ENCODE measurements at regions not wholly inside any gene's neighbourhood (a gene's known extent, or its start where the extent isn't known, plus 50 kb on each side); places are given as distances from the start of the nearest gene placed in this dataset.

DNA sequence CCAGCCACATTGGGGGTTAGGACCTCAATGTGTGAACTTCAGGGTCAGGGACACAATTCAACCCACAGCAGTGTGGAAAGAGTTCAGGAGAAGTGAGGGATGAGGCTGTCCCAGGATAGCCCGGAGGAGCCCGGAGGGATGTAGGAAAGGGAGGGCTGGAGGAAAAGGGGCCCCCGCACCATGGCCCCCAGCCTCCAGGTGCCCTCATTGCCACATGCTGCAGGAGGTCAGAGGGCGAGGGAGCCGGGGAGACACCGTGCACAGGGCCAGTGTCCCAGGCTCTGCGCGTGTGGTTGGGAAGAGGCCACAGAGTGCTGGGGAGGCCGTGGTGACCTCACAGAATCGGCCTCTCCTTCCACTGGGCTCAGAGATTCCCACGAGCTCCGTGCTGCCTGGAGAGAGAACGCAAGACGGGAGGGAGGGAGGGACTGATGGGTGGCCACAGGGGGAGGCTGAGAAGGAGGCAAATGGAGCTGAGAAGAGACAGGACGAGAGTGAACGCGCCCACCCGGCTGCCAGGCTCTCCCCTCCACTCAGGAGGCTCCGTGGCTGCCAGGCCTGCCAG is 215.1 kb downstream of the DLL1 start (continued):
- TF ChIP-seq, protein P1, sequence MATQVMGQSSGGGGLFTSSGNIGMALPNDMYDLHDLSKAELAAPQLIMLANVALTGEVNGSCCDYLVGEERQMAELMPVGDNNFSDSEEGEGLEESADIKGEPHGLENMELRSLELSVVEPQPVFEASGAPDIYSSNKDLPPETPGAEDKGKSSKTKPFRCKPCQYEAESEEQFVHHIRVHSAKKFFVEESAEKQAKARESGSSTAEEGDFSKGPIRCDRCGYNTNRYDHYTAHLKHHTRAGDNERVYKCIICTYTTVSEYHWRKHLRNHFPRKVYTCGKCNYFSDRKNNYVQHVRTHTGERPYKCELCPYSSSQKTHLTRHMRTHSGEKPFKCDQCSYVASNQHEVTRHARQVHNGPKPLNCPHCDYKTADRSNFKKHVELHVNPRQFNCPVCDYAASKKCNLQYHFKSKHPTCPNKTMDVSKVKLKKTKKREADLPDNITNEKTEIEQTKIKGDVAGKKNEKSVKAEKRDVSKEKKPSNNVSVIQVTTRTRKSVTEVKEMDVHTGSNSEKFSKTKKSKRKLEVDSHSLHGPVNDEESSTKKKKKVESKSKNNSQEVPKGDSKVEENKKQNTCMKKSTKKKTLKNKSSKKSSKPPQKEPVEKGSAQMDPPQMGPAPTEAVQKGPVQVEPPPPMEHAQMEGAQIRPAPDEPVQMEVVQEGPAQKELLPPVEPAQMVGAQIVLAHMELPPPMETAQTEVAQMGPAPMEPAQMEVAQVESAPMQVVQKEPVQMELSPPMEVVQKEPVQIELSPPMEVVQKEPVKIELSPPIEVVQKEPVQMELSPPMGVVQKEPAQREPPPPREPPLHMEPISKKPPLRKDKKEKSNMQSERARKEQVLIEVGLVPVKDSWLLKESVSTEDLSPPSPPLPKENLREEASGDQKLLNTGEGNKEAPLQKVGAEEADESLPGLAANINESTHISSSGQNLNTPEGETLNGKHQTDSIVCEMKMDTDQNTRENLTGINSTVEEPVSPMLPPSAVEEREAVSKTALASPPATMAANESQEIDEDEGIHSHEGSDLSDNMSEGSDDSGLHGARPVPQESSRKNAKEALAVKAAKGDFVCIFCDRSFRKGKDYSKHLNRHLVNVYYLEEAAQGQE (IDR thresholded peaks at IDR 0.05; ENCODE audit: unreplicated experiment): no peak

DNA sequence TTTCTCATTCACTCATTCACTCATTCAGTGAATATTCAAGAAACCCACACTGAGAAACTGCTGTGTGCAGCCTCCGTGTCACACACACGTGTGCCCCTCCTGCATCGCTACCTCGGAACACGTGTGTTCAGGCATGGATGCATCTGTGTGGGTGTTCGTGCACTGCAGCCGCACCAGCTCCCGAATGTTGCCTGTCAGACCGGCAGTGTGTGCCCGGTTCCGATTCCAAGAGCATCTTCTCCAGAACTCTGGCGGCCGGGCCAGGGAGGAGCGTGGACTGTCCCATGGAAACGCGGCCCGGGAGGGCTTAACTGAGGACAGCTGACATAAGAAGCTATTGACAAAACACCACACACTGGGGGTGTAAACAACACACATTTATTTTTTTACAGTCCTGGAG is 216.0 kb downstream of the DLL1 start:
- Mint-ChIP-seq H3K27ac (no peak overlapping the region), H3K4me3 (no peak overlapping the region), H3K36me3 (ENCODE audit: low read depth) (peaks cover 5% of the 10 kb centered on the region), H3K9me3 (peaks cover 24% of the 10 kb centered on the region), H3K4me1 (no peaks in the 10 kb centered on the region), H3K27me3 (ENCODE audit: insufficient read depth, low read depth, poor library complexity) (peaks cover 4% of the 10 kb centered on the region)
- TF ChIP-seq, protein P1 (IDR thresholded peaks at IDR 0.05; ENCODE audit: unreplicated experiment): no peak
- no peak for TF ChIP-seq ZNF331 (CRISPR knock-in tag; IDR thresholded peaks at IDR 0.05; ENCODE audit: low read depth)
- TF ChIP-seq JUNB (IDR thresholded peaks at IDR 0.05; ENCODE audit: unreplicated experiment): no peak
- no peak for TF ChIP-seq NANOG (IDR thresholded peaks at IDR 0.05; ENCODE audit: borderline replicate concordance)
- TF ChIP-seq ZNF114 (CRISPR knock-in tag; IDR thresholded peaks at IDR 0.05): no peak
- no peak for TF ChIP-seq POLR2AphosphoS5 (IDR thresholded peaks at IDR 0.05; ENCODE audit: low read depth)
- TF ChIP-seq EZH2 (IDR thresholded peaks at IDR 0.05; ENCODE audit: low read depth, unreplicated experiment): no peak
- TF ChIP-seq, protein P2, sequence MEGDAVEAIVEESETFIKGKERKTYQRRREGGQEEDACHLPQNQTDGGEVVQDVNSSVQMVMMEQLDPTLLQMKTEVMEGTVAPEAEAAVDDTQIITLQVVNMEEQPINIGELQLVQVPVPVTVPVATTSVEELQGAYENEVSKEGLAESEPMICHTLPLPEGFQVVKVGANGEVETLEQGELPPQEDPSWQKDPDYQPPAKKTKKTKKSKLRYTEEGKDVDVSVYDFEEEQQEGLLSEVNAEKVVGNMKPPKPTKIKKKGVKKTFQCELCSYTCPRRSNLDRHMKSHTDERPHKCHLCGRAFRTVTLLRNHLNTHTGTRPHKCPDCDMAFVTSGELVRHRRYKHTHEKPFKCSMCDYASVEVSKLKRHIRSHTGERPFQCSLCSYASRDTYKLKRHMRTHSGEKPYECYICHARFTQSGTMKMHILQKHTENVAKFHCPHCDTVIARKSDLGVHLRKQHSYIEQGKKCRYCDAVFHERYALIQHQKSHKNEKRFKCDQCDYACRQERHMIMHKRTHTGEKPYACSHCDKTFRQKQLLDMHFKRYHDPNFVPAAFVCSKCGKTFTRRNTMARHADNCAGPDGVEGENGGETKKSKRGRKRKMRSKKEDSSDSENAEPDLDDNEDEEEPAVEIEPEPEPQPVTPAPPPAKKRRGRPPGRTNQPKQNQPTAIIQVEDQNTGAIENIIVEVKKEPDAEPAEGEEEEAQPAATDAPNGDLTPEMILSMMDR (conservative IDR thresholded peaks at IDR 0.05; ENCODE audit: low read depth in 2 of 2): no peak
- no peak for TF ChIP-seq EZH2phosphoT487 (IDR thresholded peaks at IDR 0.05; ENCODE audit: unreplicated experiment)
- TF ChIP-seq, protein P3, sequence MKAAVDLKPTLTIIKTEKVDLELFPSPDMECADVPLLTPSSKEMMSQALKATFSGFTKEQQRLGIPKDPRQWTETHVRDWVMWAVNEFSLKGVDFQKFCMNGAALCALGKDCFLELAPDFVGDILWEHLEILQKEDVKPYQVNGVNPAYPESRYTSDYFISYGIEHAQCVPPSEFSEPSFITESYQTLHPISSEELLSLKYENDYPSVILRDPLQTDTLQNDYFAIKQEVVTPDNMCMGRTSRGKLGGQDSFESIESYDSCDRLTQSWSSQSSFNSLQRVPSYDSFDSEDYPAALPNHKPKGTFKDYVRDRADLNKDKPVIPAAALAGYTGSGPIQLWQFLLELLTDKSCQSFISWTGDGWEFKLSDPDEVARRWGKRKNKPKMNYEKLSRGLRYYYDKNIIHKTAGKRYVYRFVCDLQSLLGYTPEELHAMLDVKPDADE (IDR thresholded peaks at IDR 0.05): no peak
- no peak for TF ChIP-seq STAT1 (IDR thresholded peaks at IDR 0.05; ENCODE audit: unreplicated experiment)
- ATAC-seq: no peak
- H3K27ac ChIP-seq (ENCODE audit: low read depth): no peak overlapping the region
- no peak for DNase-seq (ENCODE audit: low spot score)
- H3K36me3 ChIP-seq (ENCODE audit: insufficient read depth): no peaks in the 10 kb centered on the region
- no peaks in the 10 kb centered on the region for H3K4me1 ChIP-seq (ENCODE audit: insufficient read depth)
- H4K20me1 ChIP-seq (replicated peaks; ENCODE audit: insufficient read depth): no peaks in the 10 kb centered on the region
- H3K27me3 ChIP-seq (ENCODE audit: insufficient read depth): no peaks in the 10 kb centered on the region
- H3K4me3 ChIP-seq: no peak overlapping the region
- no peaks in the 10 kb centered on the region for H3F3A ChIP-seq (replicated peaks; ENCODE audit: low read depth)
- H2AFZ ChIP-seq: no peak overlapping the region
- H3K4me2 ChIP-seq: no peak overlapping the region
- no peaks in the 10 kb centered on the region for H3K79me2 ChIP-seq (replicated peaks; ENCODE audit: insufficient read depth)
- no peaks in the 10 kb centered on the region for H3K9me2 ChIP-seq (ENCODE audit: insufficient read depth)

Data from GM23338 (cell line).